MM.1S (cell line): ENCODE measurements at regions not wholly inside any gene's neighbourhood (a gene's known extent, or its start where the extent isn't known, plus 50 kb on each side); places are given as distances from the start of the nearest gene placed in this dataset.
"Not testable (repeated sequence)": the region's sequence is repeated elsewhere in the genome, so short reads cannot be mapped to it uniquely, and the experiment has no call there.

ENCODE experiments used
- DNase-seq: peaks from one replicate; pipeline ENCODE4 v3.0.0-alpha.2; 2015
- H2AFZ ChIP-seq: fragments of 300-600 bp; sonication (generic); 2 replicates; pipeline ENCODE4 v1.6.0; 2016; ENCODE audit warnings: antibody characterized with exemption, low read length
- H3F3A ChIP-seq: fragments of 300-600 bp; sonication (generic); 2 replicates; pipeline ENCODE4 v1.6.1; 2016; ENCODE audit warnings: mild to moderate bottlenecking, antibody characterized with exemption, low read length, moderate library complexity, mixed read lengths; ENCODE audit not compliant: insufficient read depth
- H3K27ac ChIP-seq: fragments of 300-600 bp; sonication (generic); 2 replicates; pipeline ENCODE4 v1.5.1; 2016; ENCODE audit warnings: mild to moderate bottlenecking, low read length
- H3K27me3 ChIP-seq: fragments of 300-600 bp; sonication (generic); replicated peaks from 2 replicates; pipeline ENCODE4 v1.6.0; 2016; ENCODE audit warnings: low read length; ENCODE audit not compliant: insufficient read depth
- H3K36me3 ChIP-seq: fragments of 300-600 bp; sonication (generic); replicated peaks from 2 replicates; pipeline ENCODE4 v1.6.1; 2016; ENCODE audit warnings: mild to moderate bottlenecking, low read length, mixed read lengths; ENCODE audit not compliant: insufficient read depth
- H3K4me1 ChIP-seq: fragments of 300-600 bp; sonication (generic); 2 replicates; pipeline ENCODE4 v1.6.1; 2016; ENCODE audit warnings: low read length, mixed read lengths
- H3K4me2 ChIP-seq: fragments of 300-600 bp; sonication (generic); 2 replicates; pipeline ENCODE4 v1.6.0; 2016; ENCODE audit warnings: low read depth, low read length
- H3K4me3 ChIP-seq: fragments of 300-600 bp; sonication (generic); 2 replicates; pipeline ENCODE4 v1.5.1; 2016; ENCODE audit warnings: low read length, mixed read lengths
- H3K79me2 ChIP-seq: fragments of 300-600 bp; sonication (generic); 2 replicates; pipeline ENCODE4 v1.6.1; 2016; ENCODE audit warnings: mixed run types, low read length, mixed read lengths
- H3K9ac ChIP-seq: fragments of 300-600 bp; sonication (generic); 2 replicates; pipeline ENCODE4 v1.6.1; 2016; ENCODE audit warnings: low read length, mixed read lengths
- H3K9me2 ChIP-seq: fragments of 300-600 bp; sonication (generic); replicated peaks from 2 replicates; pipeline ENCODE4 v1.6.1; 2016; ENCODE audit warnings: mild to moderate bottlenecking, low read length, mixed read lengths; ENCODE audit not compliant: insufficient read depth
- H3K9me3 ChIP-seq: fragments of 300-600 bp; sonication (generic); replicated peaks from 2 replicates; pipeline ENCODE4 v1.6.1; 2016; ENCODE audit warnings: mild to moderate bottlenecking, low read length, mixed read lengths; ENCODE audit not compliant: insufficient read depth
- H4K20me1 ChIP-seq: fragments of 300-600 bp; sonication (generic); 2 replicates; pipeline ENCODE4 v1.6.1; 2016; ENCODE audit warnings: mild to moderate bottlenecking, low read length, moderate library complexity, mixed read lengths; ENCODE audit not compliant: insufficient read depth
- CTCF ChIP-seq: fragments of 300-600 bp; sonication (generic); IDR thresholded peaks from 2 replicates; pipeline ENCODE4 v1.5.1; 2016; ENCODE audit warnings: antibody characterized with exemption, low read length, mixed read lengths
- EZH2 ChIP-seq: fragments of 300-600 bp; sonication (generic); optimal IDR thresholded peaks from 2 replicates; pipeline ENCODE3; 2017; ENCODE audit warnings: low read depth, mild to moderate bottlenecking, antibody characterized with exemption, low read length, mixed read lengths
- EZH2phosphoT487 ChIP-seq: fragments of 300-600 bp; sonication (generic); IDR thresholded peaks from 2 replicates; pipeline ENCODE4 v1.6.1; 2018; ENCODE audit warnings: antibody characterized with exemption, low read length

- H3K9me3 ChIP-seq: no peaks in the 10 kb centered on the region
- no peak overlapping the region for H3K4me2 ChIP-seq
- no peak overlapping the region for H3K9ac ChIP-seq
- no peaks in the 10 kb centered on the region for H4K20me1 ChIP-seq
- no peaks in the 10 kb centered on the region for H3K36me3 ChIP-seq
- no peaks in the 10 kb centered on the region for H3K27me3 ChIP-seq
- no peak for TF ChIP-seq EZH2phosphoT487
- TF ChIP-seq CTCF: no peak
- TF ChIP-seq EZH2: no peak
- no peak overlapping the region for H2AFZ ChIP-seq
- no peaks in the 10 kb centered on the region for H3K79me2 ChIP-seq
- no peaks in the 10 kb centered on the region for H3K9me2 ChIP-seq
- H3F3A ChIP-seq: no peaks in the 10 kb centered on the region
- H3K4me1 ChIP-seq: no peaks in the 10 kb centered on the region
- no peak overlapping the region for H3K4me3 ChIP-seq
- no peak overlapping the region for H3K27ac ChIP-seq
- DNase-seq: no peak
Measured at GRCh38 chr18:43780782-43781340, 503.6 kb upstream of the SYT4 start.

- H3K27ac ChIP-seq: no peak overlapping the region
- H3K4me3 ChIP-seq: no peak overlapping the region
- H3K9me2 ChIP-seq: no peaks in the 10 kb centered on the region
- TF ChIP-seq CTCF: no peak
- no peak for TF ChIP-seq EZH2
- TF ChIP-seq EZH2phosphoT487: no peak
- no peak overlapping the region for H2AFZ ChIP-seq
- no peak overlapping the region for H3K4me2 ChIP-seq
- no peaks in the 10 kb centered on the region for H3K9me3 ChIP-seq
- H3K4me1 ChIP-seq: no peaks in the 10 kb centered on the region
- H3K79me2 ChIP-seq: no peaks in the 10 kb centered on the region
- H3K36me3 ChIP-seq: no peaks in the 10 kb centered on the region
- H4K20me1 ChIP-seq: no peaks in the 10 kb centered on the region
- DNase-seq: no peak
- no peak overlapping the region for H3K9ac ChIP-seq
- H3K27me3 ChIP-seq: no peaks in the 10 kb centered on the region
- H3F3A ChIP-seq: no peaks in the 10 kb centered on the region
Measured at GRCh38 chr18:43785158-43785557, 507.9 kb upstream of the SYT4 start.

GRCh38 chr18:43786893-43787292 is 509.6 kb upstream of the SYT4 start:
- Histone ChIP-seq H3K27ac (no peak overlapping the region), H3K4me3 (no peak overlapping the region), H2AFZ (no peak overlapping the region), H3K27me3 (no peaks in the 10 kb centered on the region), H3K9me3 (no peaks in the 10 kb centered on the region), H4K20me1 (no peaks in the 10 kb centered on the region), H3F3A (no peaks in the 10 kb centered on the region), H3K9me2 (no peaks in the 10 kb centered on the region), H3K4me2 (no peak overlapping the region), H3K79me2 (no peaks in the 10 kb centered on the region), H3K9ac (no peak overlapping the region), H3K4me1 (no peaks in the 10 kb centered on the region), H3K36me3 (no peaks in the 10 kb centered on the region)
- TF ChIP-seq EZH2: no peak
- TF ChIP-seq EZH2phosphoT487: no peak
- TF ChIP-seq CTCF: no peak
- DNase-seq: no peak

- not testable (repeated sequence) for H3K79me2 ChIP-seq, H3K27me3 ChIP-seq, H3K9me3 ChIP-seq, H3K36me3 ChIP-seq, DNase-seq, H3K4me2 ChIP-seq, H3K9me2 ChIP-seq, H4K20me1 ChIP-seq, H2AFZ ChIP-seq, H3K4me1 ChIP-seq, H3K9ac ChIP-seq, H3K27ac ChIP-seq, H3F3A ChIP-seq, H3K4me3 ChIP-seq
Measured at GRCh38 chr18:43787721-43788120, 510.4 kb upstream of the SYT4 start.
